NCI-H2227 (cell line): ENCODE measurements at regions not wholly inside any gene's neighbourhood (a gene's known extent, or its start where the extent isn't known, plus 50 kb on each side); places are given as distances from the start of the nearest gene placed in this dataset.

Source experiments
- DNase-seq: peaks from one replicate; lab custom pipeline; 2025; ENCODE audit not compliant: unreplicated experiment; lab: John Stamatoyannopoulos, UW

GRCh38 chr4:1512738-1513660 lies 106.8 kb upstream of the NKX1-1 start:
- peak; percentile 63 for DNase-seq

- no peak for DNase-seq
Measured at GRCh38 chr4:1512051-1512737, 106.0 kb upstream of the NKX1-1 start.

GRCh38 chr4:1511441-1512041 lies 105.3 kb upstream of the NKX1-1 start:
- DNase-seq: no peak

DNA sequence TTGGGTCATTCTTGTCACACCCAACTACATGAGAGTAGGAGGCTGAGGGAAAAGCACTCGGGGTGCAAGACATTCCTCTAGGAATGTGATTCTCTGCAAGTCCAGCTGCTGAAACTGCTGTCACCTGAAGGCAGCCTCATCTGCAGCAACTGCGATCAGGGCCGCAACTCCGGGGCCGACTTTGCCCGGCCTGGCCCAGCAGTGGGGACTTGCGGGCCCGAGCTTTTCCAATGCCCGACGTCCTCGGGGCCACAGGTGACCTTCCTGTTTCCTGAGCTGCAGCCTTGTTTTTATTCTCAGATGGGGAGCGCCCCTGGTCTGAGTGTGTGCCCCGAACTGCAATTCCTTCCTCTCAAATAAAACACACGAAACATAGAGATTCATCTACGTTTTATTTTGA lies 104.7 kb upstream of the NKX1-1 start:
- DNase-seq: no peak

GRCh38 chr4:1509366-1509765 lies 103.1 kb upstream of the NKX1-1 start:
- DNase-seq: no peak

GRCh38 chr4:1508161-1509160 lies 102.2 kb upstream of the NKX1-1 start:
- DNase-seq: no peak

- DNase-seq: no peak
Measured at GRCh38 chr4:1506956-1507721, 100.9 kb upstream of the NKX1-1 start.

DNA sequence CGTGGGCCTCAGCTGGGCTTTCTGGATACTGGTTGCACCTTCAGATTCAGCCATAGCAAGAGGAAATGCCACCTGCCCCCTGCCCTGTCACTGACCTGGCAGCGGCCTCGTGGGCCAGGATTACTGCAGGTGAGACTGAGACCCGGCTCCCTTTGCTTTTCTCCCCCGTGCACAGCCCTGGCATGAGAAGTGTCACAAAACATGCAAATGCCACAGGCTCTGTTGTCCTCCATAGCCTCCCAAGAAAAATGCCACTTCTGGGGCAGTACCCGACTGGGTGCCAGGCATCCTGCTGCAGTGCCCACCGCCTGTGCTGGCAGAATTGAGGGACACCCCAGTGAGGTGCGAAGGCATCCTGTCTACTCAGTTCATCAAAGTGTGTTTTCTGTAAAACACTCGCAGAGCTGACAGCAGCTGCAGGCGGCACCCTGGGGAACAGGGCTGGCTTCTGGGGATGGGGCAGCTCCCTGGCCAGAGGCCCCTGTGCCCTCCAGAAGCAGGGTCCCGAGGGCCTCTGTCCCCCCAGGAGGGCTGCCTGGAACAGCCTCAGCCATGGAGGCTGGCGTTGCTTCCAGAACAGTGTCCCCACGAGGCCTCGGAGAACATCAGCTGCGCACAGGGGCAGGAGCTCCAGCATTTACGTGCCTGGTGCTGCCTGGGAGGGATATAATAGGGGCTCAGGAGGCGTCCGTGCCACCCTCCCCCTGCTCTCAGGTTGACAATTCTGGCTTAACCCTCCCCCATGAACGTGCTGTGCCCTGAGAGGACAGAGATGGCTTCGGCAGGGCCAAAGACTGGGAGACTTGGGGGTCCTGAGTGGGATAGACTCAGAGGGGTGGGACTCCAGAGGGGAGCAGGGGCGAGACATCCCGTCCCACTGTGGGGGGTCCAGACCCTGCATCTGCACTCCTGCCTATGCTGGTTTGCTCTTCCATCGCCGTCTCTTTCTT lies 99.5 kb upstream of the NKX1-1 start:
- peak; percentile 8 for DNase-seq

DNA sequence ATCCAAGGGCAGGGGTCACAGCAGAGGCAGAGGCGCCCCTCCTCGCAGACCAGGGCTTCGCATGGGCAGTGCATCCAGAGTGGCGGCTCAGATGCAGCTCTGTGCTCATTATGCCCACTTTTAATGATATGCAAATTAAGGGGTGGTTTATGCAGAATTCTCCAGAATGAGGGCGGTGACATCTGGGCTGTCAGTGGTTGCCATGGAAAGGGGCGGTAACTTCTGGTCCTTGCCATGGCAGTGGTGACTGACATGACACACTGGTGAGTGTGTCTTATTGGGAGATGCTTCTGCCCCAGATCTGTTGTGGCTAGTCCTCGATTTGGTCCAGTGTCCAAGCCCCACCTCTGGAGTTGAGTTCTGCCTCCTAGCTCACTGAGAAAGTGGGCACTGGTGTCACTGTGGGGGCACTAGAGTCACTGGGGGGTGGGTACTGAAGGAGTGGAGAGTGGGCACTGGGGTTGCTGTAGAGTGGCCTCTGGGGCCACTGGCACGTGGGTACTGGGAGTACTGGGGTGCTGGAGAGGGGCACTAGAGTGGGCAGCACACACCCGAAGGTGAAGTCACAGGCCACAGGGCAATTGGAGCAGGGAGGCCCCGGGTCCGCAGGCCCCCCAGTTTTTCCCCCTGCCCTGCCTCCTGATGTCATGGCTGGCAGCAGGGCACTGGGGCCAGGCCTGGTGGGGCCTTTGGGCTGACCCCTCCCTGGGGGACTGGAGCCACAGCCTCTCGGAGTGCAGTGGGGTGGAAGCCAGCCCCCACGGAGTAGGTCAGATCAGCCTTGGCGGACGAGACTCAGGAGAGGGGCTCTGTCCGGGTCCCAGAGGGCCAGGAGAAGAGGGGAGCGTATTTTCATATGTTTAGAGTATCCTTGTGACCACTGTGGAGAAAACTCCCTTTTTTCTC lies 98.6 kb upstream of the NKX1-1 start:
- DNase-seq: no peak

DNA sequence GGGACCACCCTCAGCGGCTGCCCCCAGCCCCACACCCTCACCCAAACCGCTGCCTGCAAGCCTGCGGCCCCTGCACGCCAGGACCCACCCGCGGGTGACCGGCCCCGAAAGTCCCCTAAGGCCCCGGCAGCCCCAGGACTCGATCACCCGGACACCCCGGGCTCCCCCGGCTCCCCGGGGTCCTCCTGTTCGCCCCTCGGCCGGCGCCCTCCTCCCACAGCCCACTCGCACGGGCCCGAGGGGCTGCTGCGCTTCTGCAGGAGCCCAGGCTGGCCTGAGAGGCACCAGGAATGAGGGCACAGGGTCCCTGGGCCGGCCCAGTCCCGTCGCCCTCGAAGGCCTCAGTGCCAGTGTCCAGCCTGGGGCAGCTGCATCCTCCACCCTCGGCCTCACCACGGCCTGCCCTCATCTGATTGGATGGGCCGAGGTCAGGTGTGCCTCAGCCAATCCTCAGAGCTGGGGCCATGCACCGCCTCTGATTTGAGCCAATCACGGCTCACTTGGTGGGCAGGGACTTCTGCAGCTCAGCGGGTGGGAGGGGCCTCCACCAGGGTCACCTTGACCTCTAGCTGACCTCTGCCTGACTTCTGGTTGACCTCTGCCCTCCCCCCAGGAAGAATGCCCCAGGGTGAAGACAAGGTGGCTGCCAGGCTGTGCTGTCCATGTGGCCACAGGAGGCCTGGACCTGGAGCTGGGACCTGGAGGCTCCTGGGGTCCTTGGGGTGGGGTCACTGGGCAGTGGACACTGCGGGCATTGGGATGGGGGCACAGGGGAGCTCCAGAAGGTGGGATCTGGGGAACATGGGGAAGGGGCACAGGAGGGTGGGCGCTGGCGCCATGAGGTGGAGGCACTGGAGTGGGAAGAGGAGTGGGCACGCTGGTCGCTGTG lies 97.6 kb upstream of the NKX1-1 start:
- no peak for DNase-seq

DNA sequence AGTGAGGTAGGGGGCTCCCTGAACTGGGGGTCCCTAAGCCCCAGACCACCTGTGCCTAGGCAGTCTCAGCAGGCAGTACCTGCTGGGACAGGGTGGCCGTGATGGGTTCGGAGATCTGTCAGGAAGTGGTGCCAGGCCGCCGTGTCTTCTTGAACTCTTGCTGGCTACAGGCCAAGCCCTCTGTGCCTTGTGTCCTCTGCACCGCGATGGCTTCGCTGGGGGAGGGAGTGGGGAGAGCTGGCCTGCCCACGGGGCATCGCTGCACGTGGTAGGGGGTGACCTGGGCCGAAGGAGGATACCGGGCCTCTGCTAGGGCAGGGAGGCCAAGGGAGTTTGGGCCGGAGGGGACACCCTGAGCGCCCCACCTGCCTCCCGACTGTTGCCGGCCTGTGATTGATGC lies 96.7 kb upstream of the NKX1-1 start:
- no peak for DNase-seq

DNA sequence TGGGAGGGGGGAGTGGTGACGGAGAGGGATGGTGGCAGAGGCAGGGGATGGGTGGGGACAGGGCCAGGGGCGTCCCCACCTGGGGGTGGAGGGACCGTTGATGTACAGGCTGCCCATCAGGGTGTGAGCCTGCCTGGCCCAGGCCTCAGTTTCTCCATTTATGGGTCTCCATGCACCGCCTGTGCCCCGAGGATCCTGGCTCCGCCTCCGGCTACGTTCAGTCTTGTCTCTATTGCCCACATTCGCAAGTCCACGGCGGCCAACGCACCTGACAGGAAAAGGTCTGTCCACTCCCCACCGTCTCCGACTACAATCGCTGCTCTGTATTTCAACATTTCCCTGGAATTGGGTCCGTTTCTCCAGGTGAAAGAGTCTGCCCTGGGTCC lies 96.3 kb upstream of the NKX1-1 start:
- no peak for DNase-seq

DNA sequence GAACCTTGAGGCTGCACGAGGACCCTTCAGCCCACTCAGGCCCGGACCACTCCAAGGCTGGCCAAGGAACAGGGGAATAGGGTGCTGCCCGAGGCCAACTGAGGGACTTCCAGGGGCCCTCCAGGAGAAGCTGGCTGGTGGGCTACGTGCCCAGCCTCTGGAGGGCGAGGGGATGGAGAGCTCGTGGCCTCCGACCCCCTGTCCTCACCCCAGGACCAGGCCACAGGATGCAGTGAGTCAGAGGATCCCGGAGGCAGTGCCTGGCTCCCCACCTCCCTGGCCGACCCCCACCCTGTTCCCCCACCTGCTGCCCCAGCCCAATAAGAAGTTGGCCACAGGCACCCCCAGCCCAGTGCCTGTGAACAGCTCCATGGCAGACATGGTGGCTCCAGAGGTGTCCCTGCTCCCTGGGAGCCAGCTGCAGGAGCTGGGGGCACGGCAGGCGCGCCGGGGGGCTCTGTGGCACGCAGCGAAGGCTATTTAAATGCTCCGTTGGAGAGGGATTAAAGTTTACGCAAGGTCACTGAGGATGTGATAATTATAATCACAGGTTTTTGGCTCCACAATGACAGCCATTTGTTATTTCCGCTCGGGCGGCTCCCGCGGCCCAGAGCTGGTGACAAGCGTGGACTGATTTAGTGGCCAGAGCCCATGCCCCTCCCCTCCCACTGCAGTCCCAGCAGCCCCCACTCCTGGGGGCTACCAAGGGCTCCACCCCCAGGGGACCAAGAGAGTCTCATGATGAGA lies 95.7 kb upstream of the NKX1-1 start:
- no peak for DNase-seq

DNA sequence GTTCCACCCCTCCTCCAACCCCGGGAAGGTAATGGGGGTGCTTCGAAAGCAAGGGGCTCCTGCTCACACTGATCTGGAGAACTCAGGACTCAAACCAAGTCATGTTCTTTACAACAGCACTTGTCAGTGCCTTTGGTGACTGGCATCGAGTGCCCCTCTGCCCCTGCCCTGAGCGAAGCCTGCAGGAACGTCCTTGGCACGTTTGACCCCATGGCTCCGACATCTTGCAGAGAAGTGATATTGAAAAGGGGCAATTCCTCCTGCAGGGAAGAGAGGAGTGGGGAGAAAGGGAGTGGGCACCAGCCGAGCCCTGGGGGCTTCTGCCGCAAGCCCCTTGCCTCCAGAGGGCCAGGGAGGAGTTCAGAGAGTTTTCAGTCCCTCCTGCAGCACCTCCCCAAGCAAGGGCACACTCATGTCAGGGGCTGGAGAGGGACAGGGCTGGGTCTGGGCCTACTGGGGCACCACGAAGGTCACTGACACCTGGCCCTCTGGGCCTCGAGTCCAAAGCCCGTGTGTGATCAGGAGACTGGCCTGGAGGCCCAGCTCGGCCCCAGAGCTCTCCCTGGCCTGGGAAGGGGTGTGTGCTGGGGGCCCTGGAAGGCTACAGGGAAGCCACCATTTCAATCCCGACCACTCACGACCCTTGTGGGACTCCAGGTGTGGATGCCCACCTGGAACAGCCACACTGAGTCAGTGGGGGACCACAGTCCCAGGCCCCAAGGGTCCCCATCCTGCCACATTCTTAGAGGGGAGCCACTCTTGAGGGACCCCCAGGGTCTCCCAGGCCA lies 94.9 kb upstream of the NKX1-1 start:
- no peak for DNase-seq

GRCh38 chr4:1500231-1500965 lies 94.2 kb upstream of the NKX1-1 start:
- DNase-seq: no peak
